Activated gamma-delta T cell treated with anti-CD3 and anti-CD28 coated beads, Interleukin-2, amount 50 U/mL, for 16 hours (primary cell): ENCODE measurements at regions not wholly inside any gene's neighbourhood (a gene's known extent, or its start where the extent isn't known, plus 50 kb on each side); places are given as distances from the start of the nearest gene placed in this dataset.
A peak's percentile ranks its signal among the peaks of the same experiment; 100 is the strongest.

Source experiments
- DNase-seq: peaks from one replicate; pipeline ENCODE4 v3.0.0-alpha.2; 2020; ENCODE audit warnings: low read depth

DNA sequence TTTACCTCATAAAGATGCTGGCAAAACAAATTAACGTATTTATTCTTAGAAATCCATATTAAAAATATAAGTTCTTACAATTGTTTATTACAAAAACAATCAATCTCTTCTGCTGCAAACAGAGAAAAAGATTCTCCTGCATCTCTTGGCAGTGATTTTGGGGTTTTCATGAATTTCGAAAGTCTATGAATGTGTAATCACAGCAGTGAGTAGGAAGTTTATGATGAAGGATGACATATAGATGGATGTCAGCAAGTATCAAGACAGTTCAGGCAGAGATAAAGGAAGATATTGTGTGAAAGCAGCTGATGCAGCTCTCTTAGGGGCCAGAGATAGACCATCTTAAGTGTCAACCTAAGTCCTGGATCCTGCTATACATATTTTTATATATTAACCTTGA is 196.9 kb upstream of the BANK1 start:
- DNase-seq, result no peak

DNA sequence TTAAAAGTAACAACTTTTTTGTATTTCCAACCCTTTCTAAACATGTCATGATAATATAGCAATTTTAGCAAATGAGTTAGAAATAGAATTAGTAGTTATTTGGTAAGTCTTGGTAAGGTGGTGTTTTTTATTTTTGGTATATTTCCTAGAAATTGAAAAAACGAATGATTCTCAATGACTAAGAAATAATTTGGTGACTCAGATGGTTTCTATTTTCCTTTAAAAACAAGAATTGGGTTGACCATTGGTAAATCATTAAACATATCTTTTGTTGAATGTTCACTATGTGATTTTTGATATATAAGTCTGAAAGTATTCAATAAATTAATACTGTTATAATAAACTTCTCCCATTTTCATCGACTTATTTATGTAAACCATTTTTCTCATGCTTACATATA is 206.2 kb upstream of the BANK1 start:
- no peak for DNase-seq

DNA sequence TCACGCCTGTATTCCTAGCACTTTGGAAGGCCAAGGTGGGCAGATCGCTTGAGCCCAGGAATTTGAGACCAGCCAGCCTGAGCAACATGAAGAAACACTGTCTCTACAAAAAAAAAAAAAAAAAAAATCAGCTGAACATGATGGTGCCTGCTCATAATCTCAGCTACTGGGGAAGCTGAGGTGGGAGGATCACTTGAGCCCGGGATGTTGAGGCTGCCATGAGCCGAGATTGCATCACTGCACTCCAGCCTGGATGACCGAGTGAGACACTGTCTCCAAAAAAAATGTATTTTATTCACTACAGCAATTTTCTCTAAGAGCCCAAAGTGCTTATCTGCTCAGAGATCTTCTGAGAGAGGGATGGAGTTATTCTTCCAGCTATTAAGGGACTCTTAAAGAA is 215.8 kb upstream of the PPP3CA start:
- DNase-seq, result no peak

DNA sequence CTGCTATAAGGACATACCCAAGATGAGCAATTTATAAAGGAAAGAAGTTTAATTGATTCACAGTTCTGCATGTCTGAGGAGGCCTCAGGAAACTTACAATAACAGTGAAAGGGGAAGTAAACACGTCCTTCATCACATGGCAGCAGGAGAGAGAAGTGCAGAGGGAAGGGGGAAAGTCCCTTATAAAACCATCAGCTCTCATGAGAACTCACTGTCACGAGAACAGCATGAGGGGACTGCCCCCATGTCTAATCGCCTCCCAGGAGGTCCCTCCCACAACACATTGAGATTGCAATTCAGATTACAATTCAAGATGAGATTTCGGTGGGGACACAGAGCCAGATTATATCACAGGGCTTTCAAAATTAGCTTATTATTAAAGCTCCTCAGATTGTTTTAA is 209.5 kb upstream of the PPP3CA start:
- DNase-seq, result no peak

DNA sequence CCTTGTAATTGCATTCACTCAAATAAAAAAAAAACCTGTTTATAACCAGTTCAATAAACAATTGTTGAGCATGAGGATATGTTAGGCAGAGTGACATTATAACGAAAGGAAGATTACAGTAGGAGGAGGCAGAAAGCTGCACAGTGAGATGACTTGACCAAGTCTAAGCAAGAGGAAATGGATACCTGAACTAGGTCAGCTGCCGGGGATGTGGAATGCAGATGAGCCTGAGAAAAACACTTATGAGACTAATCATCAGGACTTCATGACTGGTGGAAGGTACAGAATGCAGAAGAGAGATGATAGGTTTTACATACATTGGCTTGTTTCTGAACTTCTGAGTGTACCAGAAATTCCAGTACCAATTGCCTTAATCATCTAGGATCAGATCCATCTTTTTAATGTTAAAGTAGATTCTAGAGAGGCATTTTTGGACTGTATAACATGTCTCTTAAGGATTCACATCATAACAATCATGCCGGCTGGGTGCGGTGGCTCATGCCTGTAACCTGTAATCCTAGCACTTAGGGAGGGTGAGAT is 208.1 kb upstream of the PPP3CA start:
- DNase-seq, result no peak

DNA sequence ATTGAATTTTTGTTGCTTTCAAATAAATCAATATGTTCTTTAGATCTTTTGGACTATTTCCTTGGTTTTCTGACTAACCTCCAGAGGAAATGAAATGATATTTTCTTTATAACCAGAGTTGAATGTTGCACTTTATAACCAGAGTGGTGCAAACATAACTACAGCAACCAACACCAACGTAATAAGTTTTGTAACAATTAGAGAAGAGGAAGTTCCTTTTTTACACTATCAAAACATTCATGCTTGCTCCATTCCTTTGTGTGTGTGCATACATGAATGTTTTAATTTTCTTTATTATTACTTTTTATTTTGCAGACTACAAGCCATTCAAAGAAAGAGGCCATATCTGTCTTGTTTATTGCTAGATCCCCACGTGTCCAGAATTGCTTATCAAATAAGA is 193.0 kb upstream of the PPP3CA start:
- no peak for DNase-seq

DNA sequence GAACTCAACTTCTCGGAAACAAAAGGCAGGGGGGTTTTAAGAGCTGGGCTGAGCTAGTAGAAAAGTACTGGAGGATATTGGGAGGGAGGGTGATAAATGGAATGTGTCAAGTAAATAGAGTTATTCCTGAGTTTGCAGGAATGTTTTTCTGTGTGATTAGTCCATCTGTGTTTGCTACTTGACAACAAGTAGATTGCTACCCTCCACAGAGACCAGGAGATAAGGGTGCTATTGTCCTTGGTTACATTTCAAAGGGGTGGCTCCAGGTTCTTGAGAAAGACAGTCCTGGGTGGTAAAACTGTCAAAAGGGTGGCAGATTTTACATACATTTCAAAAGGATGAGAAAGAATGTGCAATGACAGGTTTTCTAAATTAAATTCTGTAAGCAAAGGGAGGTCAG is 181.2 kb upstream of the PPP3CA start:
- no peak for DNase-seq

DNA sequence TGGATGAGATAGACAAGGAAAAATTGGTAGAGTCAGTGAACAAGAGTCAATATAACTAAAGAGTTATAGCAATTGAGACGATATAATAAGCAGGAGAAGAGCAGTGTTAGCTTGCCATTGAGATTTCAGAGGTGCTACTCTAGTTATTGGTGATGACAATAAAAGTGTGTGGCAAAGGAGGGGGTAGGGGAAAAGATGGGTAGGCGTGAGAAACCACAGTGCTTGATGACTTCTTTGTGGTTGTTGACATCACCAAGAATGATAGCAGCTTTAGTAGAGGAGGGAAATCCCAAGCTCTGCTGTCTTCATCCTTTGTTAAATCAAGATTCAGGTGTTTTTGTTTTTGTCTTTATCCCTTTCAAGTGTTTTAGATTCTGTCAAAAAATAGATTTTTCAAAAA is 179.9 kb upstream of the PPP3CA start:
- DNase-seq, result peak; percentile 63

DNA sequence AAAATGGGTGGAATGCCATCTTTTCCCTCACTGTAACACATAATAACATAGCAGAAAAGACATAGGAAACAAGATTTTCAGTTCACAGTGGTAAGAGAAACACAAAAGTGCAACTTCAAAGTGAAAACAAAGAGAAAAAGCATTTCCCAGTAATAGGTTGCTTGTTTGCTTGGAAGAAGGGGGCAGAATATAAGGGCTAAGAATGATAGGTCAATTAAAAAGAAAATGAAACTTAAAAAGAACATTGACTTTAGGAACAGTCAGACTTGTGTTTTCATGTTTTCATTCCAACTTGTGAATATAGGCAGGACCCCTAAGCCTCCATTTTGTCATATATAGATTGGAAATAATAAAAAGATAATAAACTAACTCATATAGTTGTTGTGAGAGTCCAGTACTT is 168.2 kb upstream of the PPP3CA start:
- DNase-seq, result no peak

DNA sequence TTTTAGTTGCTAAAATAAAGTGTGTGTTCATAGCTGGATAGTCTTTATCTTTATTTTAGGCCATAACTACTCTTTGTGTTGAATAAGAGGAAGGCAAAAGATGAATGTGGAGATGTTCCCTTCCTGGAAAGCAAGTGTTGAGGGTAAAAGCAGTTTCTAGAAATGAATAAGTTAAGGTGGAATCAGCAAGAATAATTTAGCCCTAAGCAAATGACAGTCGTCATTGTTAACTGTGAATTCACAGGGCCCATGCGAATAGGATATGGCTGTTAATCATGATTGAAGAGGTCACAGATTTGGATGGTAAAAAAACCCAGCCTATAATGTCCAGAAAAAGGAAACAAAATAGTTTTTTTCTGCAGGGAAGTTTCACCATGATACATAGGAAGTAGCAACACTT is 167.8 kb upstream of the PPP3CA start:
- no peak for DNase-seq

DNA sequence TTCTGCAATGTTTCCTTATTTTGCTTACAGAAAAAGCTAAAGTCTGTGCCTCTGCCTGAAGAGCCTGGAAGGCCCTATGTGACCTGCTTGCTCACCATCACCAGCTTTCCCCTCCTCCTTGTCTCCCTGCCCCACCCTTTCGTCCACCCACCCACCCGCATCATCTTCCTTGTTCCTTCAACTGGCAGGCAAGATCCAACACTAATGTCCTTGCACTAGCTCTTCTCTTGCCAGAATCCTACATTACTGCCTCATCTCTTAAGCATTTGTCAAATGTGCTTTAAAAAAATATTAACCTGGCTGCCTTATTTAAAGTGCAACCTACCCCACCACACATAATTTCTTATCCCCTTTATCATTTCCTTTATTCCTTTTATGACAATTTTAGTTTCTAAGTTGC is 165.1 kb upstream of the PPP3CA start:
- DNase-seq, result no peak

DNA sequence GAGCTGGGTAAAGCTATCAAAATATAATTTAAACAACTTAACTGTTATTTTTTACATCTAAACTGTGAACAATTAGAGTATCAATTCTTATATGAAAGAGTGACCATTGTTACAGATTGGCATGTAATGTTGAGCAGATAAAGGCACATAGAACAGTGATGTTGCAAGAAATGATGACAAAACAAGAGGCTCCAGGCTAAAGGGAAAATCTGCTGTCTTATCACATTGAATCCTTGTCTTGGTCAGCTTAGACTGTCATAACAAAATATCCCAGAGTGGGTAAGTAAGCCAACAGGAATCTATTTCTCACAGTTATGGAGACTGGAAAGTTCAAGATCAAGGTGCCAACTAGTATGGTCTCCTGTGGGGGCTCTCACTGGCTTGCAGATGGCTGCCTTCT is 154.1 kb upstream of the PPP3CA start:
- DNase-seq, result no peak

DNA sequence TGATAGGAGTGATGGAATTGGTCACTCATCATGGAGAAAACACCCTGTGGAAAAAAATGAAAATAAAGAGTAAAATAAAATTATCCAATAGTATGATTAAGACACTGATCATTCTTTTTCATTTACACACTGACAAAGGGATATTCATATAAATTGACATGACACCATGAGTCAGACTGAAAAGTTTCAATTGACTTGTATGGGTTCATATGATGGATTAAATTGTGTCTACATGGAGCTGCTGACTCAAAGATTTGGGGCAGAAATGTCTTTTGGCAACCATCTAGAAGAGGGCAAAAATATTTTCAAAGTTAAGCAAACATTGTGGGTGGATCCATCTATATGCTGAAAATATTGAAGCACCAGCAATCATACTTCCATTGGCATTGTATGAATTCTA is 153.4 kb upstream of the PPP3CA start:
- no peak for DNase-seq

DNA sequence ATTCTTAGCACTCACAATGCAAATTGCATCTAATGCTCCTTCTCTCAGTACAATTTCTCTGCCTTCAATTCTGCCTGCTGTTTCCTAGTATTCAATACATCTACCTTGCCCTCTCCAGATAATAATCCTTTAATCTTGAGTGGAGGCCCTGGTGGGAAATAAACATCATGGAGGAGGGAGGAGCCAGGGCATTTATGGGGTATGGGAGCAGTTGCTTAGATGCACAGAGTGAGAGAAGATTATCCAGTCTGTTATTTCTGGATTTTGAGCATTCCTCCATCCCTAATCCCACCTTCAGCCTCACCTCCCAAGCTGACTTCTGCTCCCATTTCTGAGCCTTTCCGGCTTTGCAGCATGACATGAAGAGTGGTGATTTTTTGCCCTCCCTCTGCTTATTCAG is 127.9 kb upstream of the PPP3CA start:
- DNase-seq, result no peak

DNA sequence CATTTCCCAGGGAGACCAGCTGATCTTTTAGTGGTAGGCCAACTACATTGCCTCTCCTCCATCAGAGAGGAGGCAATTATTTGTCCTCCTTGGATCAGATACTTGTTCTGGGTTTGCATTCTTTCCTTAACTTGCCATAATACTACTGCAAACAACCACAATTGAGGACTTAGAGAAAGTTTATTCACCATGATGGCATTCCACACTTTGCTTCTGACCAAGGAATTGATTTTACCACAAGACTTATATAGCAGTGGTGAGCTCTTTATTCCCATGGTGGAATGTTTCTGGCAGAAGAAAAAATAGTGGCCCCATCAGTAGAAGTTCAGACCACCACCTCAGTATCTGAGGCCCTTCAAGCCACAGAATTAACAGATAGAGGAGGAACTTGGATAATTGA is 123.9 kb upstream of the PPP3CA start:
- DNase-seq, result no peak

DNA sequence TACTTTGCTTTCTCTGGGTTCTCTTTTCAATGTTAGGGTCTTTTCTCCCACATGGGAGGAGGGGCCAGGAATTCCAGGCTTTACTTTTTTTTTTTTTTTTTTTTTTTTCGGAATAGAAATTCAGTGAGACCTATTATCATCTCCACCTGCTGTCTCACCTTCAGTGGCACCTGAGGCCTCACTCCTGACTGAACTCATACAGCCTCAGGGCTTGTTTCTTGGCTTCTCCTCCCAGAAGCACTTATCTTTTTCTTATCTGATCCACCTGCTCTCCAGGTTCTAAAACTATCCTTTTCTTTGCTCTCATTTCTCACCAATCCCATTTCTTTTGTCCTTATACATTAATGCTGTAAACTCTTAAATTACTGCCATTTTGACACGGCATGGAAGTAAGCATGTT is 117.3 kb upstream of the PPP3CA start:
- DNase-seq, result no peak

DNA sequence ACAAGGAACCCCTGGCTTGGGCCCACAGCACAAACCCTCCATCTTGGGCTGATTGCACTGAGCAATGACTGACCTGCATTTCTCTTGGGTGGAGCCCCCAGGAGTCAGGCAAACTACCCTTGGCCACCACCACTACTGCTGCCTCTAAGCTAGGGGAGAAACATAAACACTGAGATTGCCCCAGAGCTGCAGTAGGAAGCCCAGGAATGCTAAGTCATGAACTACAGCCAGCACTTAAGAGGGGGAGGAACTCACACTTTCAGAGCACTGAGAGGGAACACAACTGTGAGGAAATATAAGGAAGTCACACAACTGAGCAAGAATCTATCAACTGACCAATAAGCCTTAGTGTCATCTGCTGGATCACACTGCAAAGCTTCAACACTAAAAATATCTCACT is 111.6 kb upstream of the PPP3CA start:
- DNase-seq, result no peak

DNA sequence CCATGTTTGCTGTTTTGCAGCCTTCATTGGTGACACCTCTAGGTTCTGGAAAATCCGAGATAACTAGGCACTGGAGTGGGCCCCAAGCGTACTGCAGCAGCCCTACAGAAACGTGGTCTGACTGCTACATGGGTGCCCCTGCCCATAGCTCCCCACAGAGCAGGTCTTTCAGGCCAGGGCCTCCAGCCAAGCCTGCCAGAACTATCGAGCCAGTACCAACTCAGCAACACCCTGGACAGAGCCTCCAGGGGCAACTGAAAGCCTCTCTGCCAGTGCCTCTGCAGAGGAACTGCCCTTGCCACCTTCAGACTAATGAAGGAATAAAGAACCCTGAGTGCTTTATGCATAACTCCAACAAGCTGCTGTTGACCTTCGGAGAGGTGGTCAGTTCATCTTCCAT is 111.1 kb upstream of the PPP3CA start:
- DNase-seq, result no peak

DNA sequence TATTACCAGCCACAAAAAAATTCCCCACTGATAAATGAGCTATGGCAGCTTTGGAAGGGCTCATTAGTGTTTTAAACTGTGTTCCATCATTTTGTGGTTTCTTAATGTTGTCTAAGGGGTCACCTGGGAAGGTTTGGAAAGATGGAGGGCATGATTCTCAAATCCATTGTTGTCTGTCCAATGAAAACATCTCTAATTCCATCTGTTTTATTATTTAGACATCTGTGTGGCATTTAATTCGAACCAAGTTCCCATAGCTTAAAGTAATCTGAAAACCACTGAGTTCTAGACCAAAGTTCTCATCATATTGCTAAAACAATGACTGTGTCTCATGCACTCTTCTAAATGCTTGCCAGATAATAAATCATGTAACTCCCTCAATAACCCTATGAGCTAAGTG is 103.8 kb upstream of the PPP3CA start:
- no peak for DNase-seq

DNA sequence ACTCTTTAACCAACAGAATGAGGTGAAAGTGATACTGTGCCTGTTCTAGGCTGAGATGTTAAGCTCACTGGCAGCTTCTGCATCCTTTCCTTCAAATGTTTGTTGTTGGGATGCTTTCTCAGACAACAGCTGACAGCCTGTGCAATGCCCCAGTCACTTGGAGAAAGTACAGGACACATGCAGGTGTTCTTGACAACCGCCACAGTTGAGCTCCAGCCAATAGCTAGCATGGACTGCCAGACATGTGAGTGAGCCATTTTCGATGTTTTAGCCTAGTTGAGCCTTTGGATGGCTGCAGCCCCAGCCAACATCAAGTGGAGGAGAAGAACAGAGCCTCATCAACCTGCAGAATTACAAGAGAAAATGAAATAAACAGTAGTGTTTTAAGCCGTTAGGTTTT is 94.1 kb upstream of the PPP3CA start:
- DNase-seq, result no peak

DNA sequence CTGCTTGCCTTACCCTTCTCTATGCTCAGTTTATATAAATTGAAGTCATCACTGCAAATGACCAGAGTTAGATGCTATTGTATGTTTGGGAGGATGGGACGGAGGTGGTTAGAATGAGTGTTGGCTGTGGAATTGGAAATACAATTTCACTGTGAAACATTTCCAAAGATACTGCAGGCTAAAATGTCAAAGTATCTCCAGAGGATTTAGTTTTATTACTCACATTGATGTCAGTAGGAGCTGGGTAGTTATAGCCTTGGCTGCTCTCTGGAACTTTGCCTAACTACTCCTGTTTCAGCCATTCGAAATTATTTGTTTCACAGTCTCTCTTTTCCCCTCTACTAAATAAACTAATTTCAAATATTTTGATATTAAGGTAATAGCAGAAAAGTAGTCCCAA is 92.6 kb upstream of the PPP3CA start:
- DNase-seq, result no peak

DNA sequence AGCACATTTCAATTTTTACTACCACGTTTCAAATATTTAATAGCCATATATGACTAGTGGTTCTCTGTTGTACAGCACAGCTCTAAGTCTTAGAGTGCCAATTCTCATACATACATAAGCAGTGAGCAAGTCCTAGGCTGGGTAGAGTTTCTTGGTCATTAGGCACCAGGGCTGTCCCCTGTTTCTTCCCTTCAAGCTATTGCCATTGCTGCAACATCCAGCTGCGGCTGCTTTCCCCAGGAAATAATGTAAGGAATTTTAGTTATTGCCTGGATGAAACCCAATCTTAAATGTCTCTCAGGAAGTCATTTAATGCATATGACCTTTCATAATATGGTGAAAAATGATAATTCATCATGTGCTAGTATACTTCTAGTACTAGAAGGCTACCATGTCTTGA is 74.1 kb upstream of the PPP3CA start:
- no peak for DNase-seq

DNA sequence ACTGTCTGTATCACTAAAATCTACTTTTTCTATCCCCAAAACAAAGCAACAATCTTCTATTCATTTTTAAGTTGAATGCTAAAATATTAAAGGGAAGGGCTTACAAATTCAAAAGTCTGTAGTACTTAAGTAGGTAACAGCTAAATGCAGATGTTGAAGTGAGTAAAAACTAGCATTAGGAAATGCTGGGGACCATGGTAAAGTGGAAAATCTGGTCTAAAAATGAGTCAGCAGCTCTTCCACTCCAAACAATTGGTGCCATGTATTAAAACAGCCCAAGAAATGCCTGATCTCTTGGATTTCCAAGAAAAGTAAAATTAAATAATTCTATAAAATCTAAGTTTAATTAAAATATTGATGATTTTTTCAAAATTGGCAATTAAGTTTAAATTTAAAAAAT is 73.3 kb upstream of the PPP3CA start:
- DNase-seq, result no peak

DNA sequence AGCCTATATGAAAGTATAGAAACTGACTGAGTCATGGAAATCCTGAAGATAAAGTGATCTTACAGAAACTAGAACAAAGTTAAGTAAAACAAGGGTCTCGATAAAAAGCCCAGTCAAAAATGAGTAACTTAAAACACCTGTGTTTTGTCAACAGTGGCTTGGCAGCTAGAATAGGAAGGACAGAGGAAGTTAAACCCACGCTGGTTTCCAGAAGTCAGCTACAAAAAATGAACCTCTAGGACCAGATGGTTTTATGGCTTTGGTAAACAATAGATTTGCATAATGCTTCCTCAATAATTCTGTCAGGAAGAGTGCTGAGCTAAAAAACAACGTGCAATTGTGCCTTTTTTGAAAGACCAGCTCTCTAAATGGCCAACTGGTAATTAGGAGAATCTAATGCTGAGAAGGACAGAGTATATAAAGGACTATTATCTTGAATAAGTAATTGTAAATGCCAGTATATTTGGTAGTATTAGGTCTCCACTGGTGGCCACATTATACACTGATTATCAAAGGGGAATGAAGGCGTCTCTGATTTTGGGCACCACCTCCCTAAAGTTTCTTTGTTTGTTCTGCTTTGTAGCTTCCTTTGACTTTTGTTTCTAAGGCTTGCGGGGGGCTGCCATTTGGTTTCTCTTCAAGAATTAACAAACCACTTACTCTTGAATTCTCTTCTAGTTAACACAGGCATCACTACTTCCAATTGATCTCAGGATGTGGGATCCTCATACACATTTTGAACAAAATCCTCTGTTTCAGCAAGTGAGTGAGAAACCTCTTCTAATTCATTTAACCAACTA is 72.2 kb upstream of the PPP3CA start:
- no peak for DNase-seq
